GM18951 (cell line): ENCODE measurements at regions not wholly inside any gene's neighbourhood (a gene's known extent, or its start where the extent isn't known, plus 50 kb on each side); places are given as distances from the start of the nearest gene placed in this dataset.

Source experiments
- POLR2A ChIP-seq: IDR thresholded peaks from 4 replicates; pipeline ENCODE4 v1.6.1; 2011; ENCODE audit warnings: mild to moderate bottlenecking; ENCODE audit not compliant: insufficient read length, insufficient read depth; ENCODE audit errors: extremely low read depth
- in situ Hi-C: fragments of 300-500 bp; cut with MboI; formaldehyde crosslinking; loops from one replicate; pipeline ENCODE4 v1.12.0; 2022; ENCODE audit warnings: low sequenced_read_pairs, mixed read lengths, inconsistent platforms; ENCODE audit not compliant: unreplicated experiment

DNA sequence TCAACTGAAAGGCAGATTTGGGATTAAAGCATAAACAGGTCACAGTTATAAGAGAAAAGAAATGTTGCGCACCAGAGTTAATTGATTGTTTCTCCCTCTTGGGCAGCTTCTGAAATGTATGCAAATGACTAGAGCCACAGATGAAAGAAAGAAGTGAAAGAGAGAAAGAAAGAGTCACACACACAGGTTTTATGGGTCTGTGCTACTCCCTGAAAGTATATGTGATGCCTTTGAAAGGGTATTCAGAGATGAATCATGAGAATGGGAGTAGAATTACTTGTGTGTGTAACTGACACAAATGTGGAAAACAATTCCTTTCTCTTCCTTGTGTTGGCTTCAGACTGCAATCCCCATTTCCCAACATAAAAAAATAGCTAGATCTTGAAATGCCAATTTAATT lies 196.9 kb downstream of the FOXA2 start:
- in situ Hi-C loops: no loop called here

DNA sequence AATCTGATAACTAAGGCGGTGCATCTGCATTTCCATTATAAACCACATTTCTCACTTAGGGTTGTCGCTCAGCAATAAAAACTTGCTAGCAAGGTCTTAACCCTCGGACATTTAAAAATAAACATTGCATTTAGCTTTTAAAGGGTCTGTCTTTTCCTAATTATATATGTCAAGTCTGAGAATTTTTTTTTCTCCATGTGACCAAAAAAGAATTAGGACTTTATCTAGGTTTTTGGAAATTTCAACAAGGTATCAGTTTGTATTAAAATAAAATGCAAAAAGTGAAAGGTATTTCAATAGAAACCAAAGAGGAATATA lies 198.1 kb downstream of the FOXA2 start:
- no peak for TF ChIP-seq POLR2A
- in situ Hi-C loops: no loop called here

More for the DNA sequence above, 196.9 kb downstream of the FOXA2 start:
- TF ChIP-seq POLR2A: no peak

DNA sequence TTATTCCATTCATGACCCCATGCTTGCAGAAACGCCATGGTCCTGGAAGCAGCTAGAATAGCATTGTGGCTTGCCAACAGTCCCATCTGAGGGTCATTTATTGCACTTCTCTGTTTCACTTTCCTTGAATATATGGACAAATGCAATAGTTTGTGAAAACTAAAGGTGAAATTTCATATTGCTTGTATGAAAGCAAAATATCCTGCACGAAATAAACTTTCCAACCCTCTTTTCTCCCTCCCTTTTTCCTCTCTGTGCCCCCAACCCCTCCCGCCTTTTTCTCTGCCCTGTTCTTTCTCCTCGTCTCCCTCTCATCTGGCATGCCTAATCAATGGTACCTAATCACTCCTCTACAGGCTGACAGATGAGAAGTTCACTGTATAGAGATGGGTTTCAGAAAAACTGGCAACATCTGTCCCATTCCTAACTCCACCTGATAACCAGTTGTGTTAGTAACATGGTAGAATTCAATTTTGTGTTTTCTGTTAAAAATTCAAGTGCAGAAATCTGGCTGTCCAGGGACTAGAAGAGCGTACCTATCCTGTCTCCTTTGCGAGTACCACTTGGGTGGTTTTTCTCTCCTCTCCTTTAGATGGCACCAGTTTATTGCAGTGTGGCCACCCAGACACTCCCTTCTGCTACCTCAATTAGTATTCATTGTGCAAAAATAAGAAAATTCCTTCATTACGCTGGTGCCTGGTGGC lies 198.6 kb downstream of the FOXA2 start:
- TF ChIP-seq POLR2A: no peak
- in situ Hi-C loops: no loop called here

DNA sequence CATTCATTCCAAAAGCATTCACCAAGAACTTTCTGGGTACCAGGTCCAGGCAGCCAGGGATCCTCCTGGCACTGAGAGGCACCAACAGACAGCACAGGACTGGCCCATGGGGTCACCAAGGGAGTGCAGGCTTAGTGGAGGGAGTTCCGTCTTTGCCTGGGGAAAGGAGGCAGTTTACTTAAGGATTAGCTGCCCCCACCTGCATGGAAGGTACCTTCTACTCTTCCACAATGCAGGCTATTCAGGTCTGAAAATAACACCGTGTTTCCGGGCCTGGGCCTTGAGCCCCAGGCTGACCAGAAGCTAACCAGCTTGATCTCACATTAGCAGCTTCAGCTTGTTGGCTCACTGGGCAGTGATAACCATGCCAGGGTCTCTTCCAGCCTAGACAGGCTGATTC lies 199.4 kb downstream of the FOXA2 start:
- TF ChIP-seq POLR2A: no peak
- in situ Hi-C loops: no loop called here

DNA sequence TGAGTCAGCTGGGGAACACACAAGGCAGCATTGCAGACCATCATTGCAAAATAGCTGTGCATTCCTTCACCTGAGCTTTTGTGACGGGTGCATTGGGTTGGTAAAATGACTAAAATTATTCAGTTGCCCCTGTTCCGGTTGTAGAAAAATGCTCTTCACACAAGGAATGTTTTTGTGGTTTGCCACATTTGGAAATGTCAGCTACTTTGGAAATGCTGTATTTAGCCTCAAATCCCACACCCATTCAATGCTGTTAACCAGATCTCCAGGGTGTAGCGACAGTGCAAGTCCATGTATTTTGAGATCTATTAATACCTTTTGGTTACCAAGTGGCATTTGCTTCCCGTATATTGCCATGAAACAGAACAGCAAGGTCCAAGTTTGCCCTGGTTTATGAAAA lies 201.2 kb downstream of the FOXA2 start:
- no peak for TF ChIP-seq POLR2A
- in situ Hi-C loops: no loop called here

DNA sequence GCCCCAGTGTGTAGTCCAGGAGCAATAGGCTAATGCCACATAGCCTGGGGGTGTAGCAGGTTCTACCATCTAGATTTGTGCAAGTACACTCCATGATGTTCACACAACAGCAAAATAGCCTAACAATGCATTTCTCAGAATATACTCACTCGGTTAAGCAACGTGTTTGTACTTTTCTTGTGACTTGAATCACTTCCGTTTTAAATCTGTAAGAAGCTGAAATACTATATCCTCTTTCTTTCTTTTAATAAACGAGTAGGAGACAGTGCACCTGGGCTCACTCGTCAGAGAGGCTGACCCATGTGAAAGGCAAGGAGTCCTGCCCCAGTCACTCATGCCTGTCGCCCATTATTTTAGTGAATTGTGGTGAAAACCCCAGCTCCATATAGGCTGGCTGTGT lies 201.6 kb downstream of the FOXA2 start:
- no peak for TF ChIP-seq POLR2A
- in situ Hi-C loops: no loop called here

DNA sequence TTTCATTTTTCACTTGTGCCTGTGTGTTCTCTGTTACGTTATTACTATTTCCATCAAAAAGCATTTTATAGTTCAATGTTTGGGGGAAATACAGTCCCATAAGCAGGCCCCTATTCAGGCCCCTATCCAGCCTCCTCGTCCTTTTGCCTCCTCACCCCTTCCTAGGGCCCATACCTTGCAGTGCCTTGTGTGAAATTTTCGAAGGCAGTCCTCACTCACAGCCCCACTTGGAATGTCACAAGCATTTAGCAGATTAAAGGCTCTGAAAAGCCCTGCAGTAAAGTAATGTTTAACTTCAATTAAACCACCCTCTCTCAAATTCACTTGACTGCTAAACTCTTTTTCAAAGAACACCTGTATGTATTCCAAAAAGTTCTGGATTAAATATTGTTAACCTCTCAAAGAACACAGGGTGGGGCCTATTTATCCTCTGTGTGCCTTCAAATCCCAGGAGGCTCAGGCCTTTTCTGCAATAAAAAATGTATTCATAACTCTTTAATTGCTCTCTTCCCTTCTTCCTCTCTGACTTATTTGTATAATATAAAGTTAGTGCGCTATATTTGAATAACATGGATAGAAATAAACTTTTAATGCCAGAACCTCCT lies 202.5 kb downstream of the FOXA2 start:
- no peak for TF ChIP-seq POLR2A
- in situ Hi-C loops: no loop called here

DNA sequence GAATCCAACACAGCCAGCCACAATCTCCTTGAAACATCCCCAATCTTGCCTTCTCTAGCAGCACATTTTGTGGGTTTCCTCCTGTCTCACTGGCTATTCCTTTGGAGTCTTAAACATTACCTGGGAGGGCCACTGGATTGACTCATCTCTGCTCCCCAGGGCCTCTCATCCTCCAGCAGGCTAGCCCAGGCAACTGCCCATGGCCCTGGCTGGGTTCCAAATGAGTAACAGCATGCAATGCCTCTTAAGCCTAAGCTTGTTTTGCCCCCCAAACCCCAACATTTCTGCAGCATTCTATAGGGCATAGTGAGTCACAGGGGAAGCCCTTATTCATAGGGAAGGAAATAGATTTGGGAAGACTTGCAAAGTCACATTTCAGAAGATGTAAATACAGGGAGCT lies 204.9 kb downstream of the FOXA2 start:
- in situ Hi-C loops: no loop called here

DNA sequence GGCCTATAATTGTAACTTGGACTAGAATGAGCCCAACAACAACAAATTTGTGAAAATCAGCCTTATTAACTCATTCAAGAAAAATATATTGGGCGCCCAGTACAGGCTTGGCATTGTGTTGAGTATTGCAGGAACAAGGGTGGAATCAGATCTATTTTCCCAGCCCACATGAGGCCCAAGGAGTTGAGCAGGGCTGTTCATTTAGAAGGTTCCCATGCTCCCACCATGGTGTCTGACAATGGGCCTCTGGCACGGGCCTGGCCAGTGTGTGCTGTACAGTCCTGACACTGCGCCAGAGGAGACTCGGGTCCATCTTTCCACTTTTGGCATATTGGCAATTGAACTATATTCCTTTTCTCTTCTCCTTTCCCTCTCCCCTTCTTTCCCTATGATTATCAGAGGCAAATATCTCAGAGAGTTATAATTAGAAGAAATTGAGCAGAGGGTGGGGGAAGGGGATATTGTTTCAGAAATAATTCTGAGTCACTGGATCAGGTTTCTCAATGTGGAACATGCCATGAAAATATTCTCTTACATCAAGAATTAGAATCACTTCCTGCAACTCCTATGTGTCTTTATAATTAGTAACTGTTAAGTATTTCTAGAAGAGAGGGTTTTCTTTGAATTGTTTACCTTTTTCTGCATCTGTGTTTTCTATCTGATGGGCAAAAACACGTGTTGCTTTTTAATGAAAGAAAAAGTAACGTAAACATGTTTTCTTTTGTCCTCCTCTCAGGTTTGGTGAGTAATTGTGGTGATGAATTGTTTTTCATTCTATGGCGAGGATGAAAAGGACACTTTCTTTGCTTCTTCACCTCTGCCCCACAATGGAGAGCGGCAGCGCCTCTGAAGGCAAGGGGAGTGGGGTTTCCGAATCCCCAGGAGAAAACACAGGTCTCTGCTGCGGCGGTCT lies 209.4 kb downstream of the FOXA2 start:
- in situ Hi-C loops: no loop called here
- TF ChIP-seq POLR2A: no peak

More for the DNA sequence above, 204.9 kb downstream of the FOXA2 start:
- no peak for TF ChIP-seq POLR2A

DNA sequence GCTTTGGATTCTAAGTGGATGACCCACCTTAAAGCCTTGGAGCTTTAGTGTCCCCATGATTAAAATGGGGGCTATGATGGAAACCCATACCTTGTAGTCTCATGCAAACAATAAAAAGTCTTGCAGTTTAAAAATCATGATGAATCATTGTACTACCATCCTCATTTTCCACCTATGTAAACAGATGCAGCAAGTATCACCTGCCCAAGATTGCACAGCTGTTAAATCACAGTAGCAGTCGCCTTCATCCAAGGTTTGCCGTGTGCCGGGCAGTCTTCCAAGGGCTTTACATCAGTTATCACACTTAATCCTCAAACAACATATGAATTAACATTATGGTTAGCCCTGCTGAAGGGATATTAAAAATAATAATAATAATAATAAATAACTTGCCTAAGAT lies 210.3 kb downstream of the FOXA2 start:
- in situ Hi-C loops: no loop called here

DNA sequence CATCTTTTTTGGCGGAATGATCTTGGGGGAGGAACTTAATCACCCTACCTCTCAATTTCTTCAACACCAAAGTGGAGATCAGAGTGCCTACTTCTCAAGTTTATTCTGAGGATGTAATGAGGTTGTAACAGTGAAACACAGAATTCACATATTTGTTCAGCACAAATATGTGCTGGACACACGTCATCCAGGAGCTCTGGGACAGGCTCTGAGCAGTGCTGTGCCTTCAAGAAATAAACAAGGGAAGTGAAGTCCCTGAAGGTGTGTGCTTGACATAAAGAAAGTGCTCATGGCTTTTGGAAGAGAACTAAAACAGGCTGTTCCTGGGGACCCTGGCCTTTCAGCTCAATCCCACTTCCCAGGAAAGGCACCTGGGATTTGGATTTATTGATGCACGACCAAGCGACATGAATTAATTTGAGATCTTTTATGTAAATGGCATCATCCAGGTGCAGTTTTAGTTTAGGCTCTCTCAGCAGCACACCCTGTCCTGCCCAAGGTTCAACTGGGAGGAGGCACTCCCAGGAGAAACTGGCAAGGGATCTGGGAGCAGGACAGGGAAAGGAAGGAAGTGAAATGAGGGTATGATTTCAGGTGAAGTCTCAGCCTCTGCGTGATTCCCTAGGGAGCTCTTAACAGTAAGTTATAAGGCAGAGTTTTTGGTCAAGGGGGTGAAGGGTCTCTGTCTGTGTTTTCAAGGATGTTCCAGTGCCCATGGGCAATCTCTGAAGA lies 211.0 kb downstream of the FOXA2 start:
- in situ Hi-C loops: no loop called here
- no peak for TF ChIP-seq POLR2A

More for the DNA sequence above, 210.3 kb downstream of the FOXA2 start:
- TF ChIP-seq POLR2A: no peak

DNA sequence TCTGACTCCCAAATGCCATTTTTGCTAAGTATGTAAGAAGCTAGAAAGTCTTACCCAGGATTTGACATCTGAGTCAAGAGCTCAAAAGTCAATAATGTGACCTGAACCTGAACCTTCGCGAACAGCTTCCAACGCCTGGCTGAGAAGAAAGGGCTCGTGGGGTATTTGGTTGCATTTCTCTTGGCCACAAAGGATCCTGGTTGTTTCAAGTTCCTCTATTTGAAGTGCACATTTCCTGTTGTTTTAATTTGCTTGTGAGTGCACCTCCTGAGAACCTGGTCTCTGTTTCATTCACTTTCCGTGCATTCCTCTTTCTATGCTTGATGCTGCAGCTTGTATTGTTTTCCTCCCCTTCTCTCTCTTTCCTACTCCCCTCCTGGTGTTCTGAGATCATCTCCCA lies 212.5 kb downstream of the FOXA2 start:
- TF ChIP-seq POLR2A: no peak
- in situ Hi-C loops: no loop called here

DNA sequence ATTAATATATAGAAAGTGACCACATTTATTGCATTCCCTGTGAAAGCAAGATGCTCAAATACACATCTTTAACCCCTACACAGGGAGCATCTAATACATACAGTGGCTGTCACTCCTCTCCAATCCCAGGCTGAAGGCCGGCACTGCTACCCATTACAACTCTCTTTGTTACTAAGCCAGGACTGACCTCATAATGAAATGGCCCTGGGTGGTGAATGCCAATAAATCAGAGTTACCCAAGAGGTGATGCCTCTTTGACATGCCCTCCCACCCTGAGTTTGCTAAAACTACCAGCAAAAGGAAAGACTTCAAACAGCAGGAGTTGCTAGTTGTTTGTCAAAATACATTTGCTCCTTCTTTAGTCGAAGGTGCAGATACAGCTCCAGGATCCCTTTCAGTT lies 214.2 kb downstream of the FOXA2 start:
- in situ Hi-C loops: no loop called here
- TF ChIP-seq POLR2A: no peak
